ENCODE measurements at regions not wholly inside any gene's neighbourhood (a gene's known extent, or its start where the extent isn't known, plus 50 kb on each side); places are given as distances from the start of the nearest gene placed in this dataset.

- 51 to 65% methylated on average over 5 of the region's 5 CpGs for WGBS, 2 donors
Observed at GRCh38 chr10:20454331-20454730, 442.8 kb downstream of the NEBL start.

GRCh38 chr10:20446561-20447193 is 450.4 kb downstream of the NEBL start:
- Histone ChIP-seq H3K4me1 (no peaks in the 10 kb centered on the region), H3K4me3 (no peak overlapping the region), H3K9me3 (peaks cover 0 to 3% (median 0%) of the 10 kb centered on the region in 3 donors), H3K36me3 (replicated peaks in 1 of 2; ENCODE audit: insufficient read depth in 1 of 2, low read depth in 2 of 2) (no peaks in the 10 kb centered on the region), H3K27ac (no peak overlapping the region), H3K27me3 (no peaks in the 10 kb centered on the region)
- intact Hi-C loops (cut with DNase I), result no loop called here
- TF ChIP-seq POLR2A (IDR thresholded peaks at IDR 0.05), result no peak
- TF ChIP-seq, protein P1, sequence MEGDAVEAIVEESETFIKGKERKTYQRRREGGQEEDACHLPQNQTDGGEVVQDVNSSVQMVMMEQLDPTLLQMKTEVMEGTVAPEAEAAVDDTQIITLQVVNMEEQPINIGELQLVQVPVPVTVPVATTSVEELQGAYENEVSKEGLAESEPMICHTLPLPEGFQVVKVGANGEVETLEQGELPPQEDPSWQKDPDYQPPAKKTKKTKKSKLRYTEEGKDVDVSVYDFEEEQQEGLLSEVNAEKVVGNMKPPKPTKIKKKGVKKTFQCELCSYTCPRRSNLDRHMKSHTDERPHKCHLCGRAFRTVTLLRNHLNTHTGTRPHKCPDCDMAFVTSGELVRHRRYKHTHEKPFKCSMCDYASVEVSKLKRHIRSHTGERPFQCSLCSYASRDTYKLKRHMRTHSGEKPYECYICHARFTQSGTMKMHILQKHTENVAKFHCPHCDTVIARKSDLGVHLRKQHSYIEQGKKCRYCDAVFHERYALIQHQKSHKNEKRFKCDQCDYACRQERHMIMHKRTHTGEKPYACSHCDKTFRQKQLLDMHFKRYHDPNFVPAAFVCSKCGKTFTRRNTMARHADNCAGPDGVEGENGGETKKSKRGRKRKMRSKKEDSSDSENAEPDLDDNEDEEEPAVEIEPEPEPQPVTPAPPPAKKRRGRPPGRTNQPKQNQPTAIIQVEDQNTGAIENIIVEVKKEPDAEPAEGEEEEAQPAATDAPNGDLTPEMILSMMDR (IDR thresholded peaks at IDR 0.05), result no peak
- DNase-seq, result no peak
- no peak for ATAC-seq

More at GRCh38 chr10:20454331-20454730, 442.8 kb downstream of the NEBL start:
- no peaks in the 10 kb centered on the region for H3K27me3 ChIP-seq
- no peaks in the 10 kb centered on the region for H3K9me3 ChIP-seq
- intact Hi-C loops (cut with DNase I), result no loop called here
- no peak overlapping the region for H3K4me3 ChIP-seq
- H3K4me1 ChIP-seq, result no peaks in the 10 kb centered on the region
- DNase-seq (no peak), ATAC-seq (no peak)
- TF ChIP-seq, protein P1 (IDR thresholded peaks at IDR 0.05), result no peak
- no peak for TF ChIP-seq POLR2A (IDR thresholded peaks at IDR 0.05)
- no peaks in the 10 kb centered on the region for H3K36me3 ChIP-seq (replicated peaks in 1 of 2; ENCODE audit: insufficient read depth in 1 of 2, low read depth in 2 of 2)
- H3K27ac ChIP-seq, result no peak overlapping the region

DNA sequence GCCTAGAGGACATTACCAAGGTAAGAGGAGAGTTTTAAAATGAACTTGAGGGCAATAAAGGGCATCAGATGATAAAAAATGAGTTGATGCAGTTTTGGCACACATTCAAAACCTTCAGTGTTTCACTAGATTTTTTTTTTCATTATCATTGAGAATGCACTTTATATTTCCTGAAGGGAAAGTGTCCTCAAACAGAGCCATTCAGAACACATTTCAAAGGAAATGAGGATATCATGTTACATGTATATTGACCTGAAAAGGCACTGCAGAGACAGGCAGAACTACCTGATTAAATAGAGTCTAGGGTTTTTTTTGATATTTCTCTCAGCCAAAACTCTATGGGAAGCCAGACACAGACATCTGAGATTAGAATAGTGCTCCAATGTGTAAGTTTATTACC is 454.0 kb downstream of the NEBL start:
- ATAC-seq (no peak), DNase-seq (no peak)
- Histone ChIP-seq H3K9me3 (peaks cover 0 to 3% (median 0%) of the 10 kb centered on the region in 3 donors), H3K27ac (no peak overlapping the region), H3K27me3 (no peaks in the 10 kb centered on the region), H3K4me1 (no peaks in the 10 kb centered on the region), H3K36me3 (replicated peaks in 1 of 2; ENCODE audit: insufficient read depth in 1 of 2, low read depth in 2 of 2) (no peaks in the 10 kb centered on the region), H3K4me3 (no peak overlapping the region)
- TF ChIP-seq, protein P1 (IDR thresholded peaks at IDR 0.05), result no peak
- no peak for TF ChIP-seq POLR2A (IDR thresholded peaks at IDR 0.05)
- intact Hi-C loops (cut with DNase I), result no loop called here

- intact Hi-C loops (cut with DNase I), result no loop called here
- Histone ChIP-seq H3K4me1 (no peaks in the 10 kb centered on the region), H3K4me3 (no peak overlapping the region), H3K27me3 (no peaks in the 10 kb centered on the region), H3K36me3 (replicated peaks in 1 of 2; ENCODE audit: insufficient read depth in 1 of 2, low read depth in 2 of 2) (no peaks in the 10 kb centered on the region), H3K9me3 (peaks cover 0 to 6% (median 0%) of the 10 kb centered on the region in 3 donors), H3K27ac (no peak overlapping the region)
- DNase-seq (no peak), ATAC-seq (no peak)
- 30 to 57% methylated on average over 2 of the region's 2 CpGs for WGBS, 2 donors
- TF ChIP-seq, protein P1 (IDR thresholded peaks at IDR 0.05), result no peak
- TF ChIP-seq POLR2A (IDR thresholded peaks at IDR 0.05), result no peak
Observed at GRCh38 chr10:20429742-20430141, 467.4 kb downstream of the NEBL start.

- ATAC-seq, result no peak
- no peak overlapping the region for H3K4me3 ChIP-seq
- H3K27ac ChIP-seq, result no peak overlapping the region
- peaks cover 0 to 6% (median 0%) of the 10 kb centered on the region in 3 donors for H3K9me3 ChIP-seq
- no peaks in the 10 kb centered on the region for H3K4me1 ChIP-seq
- intact Hi-C loops (cut with DNase I), result no loop called here
- TF ChIP-seq, protein P1 (IDR thresholded peaks at IDR 0.05), result no peak
- TF ChIP-seq POLR2A (IDR thresholded peaks at IDR 0.05), result no peak
- H3K27me3 ChIP-seq, result no peaks in the 10 kb centered on the region
- H3K36me3 ChIP-seq (replicated peaks in 1 of 2; ENCODE audit: insufficient read depth in 1 of 2, low read depth in 2 of 2), result no peaks in the 10 kb centered on the region
- 76 to 77% methylated on average over 1 of the region's 1 CpG for WGBS, 2 donors
- no peak for DNase-seq
Observed at GRCh38 chr10:20427821-20428220, 469.3 kb downstream of the NEBL start.

All from body of pancreas (tissue), 4 donors.